K562 (cell line): ENCODE measurements at regions not wholly inside any gene's neighbourhood (a gene's known extent, or its start where the extent isn't known, plus 50 kb on each side); places are given as distances from the start of the nearest gene placed in this dataset.
A peak's percentile ranks its signal among the peaks of the same experiment; 100 is the strongest.

Experiments
- ATAC-seq: fragments of 200-7000 bp; cut with Tn5 transposase; 3 replicates; pipeline ENCODE4 v1.9.1; 2020; ENCODE audit warnings: moderate library complexity
- BruUV-seq: library from RNA; stranded (reverse); fragments of 400-500 nt; replicated peaks from 2 replicates; lab custom pipeline; 2021; lab: Mats Ljungman, UMichigan
- CTCF ChIA-PET: fragments of 300-600 bp; formaldehyde crosslinking; extraction: SDS; loops from one replicate; lab custom pipeline; 2021; ENCODE audit warnings: low intra/inter-chr PET ratio; lab: Yijun Ruan, JAX
- POLR2A ChIA-PET: fragments of 300-600, 350-650 bp; sonication (Branson Sonifier 250); formaldehyde crosslinking; extraction: SDS; loops from one replicate; lab custom pipeline; 2021; ENCODE audit warnings: antibody characterized with exemption, inconsistent platforms; lab: Yijun Ruan, JAX
- DNase-seq, 4 experiments: peaks; one replicate each; pipeline versions ENCODE4 v3.0.0 to v3.0.0-alpha.2; 2011 to 2018; ENCODE audit warnings: low spot score in 3 of 4, mixed read lengths in 3 of 4; ENCODE audit errors: extremely low read depth in 1 of 4
- FAIRE-seq: peaks from 2 replicates; lab custom pipeline; 2011; peaks lifted over from hg19 to GRCh38; lab: Jason Lieb, UNC
- H2AFZ ChIP-seq: 2 replicates; pipeline ENCODE4 v1.6.0; 2011; ENCODE audit warnings: low read depth, low read length, control low read depth, inconsistent platforms
- H3K27ac ChIP-seq: fragments of 200-600 bp; 3 replicates; pipeline ENCODE4 v1.8.0; 2011; ENCODE audit warnings: low read depth, mild to moderate bottlenecking, control low read depth, inconsistent platforms, low read length, moderate library complexity, mixed read lengths; ENCODE audit errors: extremely low read depth
- H3K27me3 ChIP-seq, 2 experiments: fragments of 300-600 bp in 1 of 2; 2 replicates in 1 of 2; 3 replicates in 1 of 2; pipeline versions ENCODE4 v1.6.0 to v1.8.0; 2011; ENCODE audit warnings: inconsistent platforms in 2 of 2, low read length in 2 of 2, mild to moderate bottlenecking in 1 of 2, mixed read lengths in 1 of 2, moderate library complexity in 1 of 2; ENCODE audit not compliant: control insufficient read depth in 2 of 2, insufficient read depth in 2 of 2
- H3K36me3 ChIP-seq: fragments of 300-600 bp; 3 replicates; pipeline ENCODE4 v1.8.0; 2011; ENCODE audit warnings: mild to moderate bottlenecking, low read length, inconsistent platforms; ENCODE audit not compliant: control insufficient read depth, insufficient read depth
- H3K4me1 ChIP-seq, 2 experiments: fragments of 200-600 bp in 1 of 2; replicated peaks in 1 of 2; 2 replicates in 1 of 2; 3 replicates in 1 of 2; pipeline versions ENCODE4 v1.5.1 to v1.8.0; 2011; ENCODE audit warnings: inconsistent platforms in 2 of 2, low read length in 2 of 2, mild to moderate bottlenecking in 1 of 2, mixed read lengths in 1 of 2, moderate library complexity in 1 of 2; ENCODE audit not compliant: control insufficient read depth in 2 of 2, insufficient read depth in 2 of 2
- H3K4me2 ChIP-seq: 2 replicates; pipeline ENCODE4 v1.6.1; 2011; ENCODE audit warnings: low read length, control low read depth, inconsistent platforms, mixed read lengths; ENCODE audit not compliant: insufficient read depth
- H3K4me3 ChIP-seq: fragments of 200-600 bp; sonication (generic), shearing (Covaris generic); 2 replicates; pipeline ENCODE4 v1.5.1; 2016; ENCODE audit warnings: control low read depth, inconsistent platforms
- H3K79me2 ChIP-seq: fragments of 200-600 bp; 3 replicates; pipeline ENCODE4 v1.8.0; 2011; ENCODE audit warnings: low read length, inconsistent platforms; ENCODE audit not compliant: control insufficient read depth, insufficient read depth
- H3K9ac ChIP-seq, 2 experiments: 2 replicates each; pipeline versions ENCODE4 v1.6.0 to v1.6.1; 2011; ENCODE audit warnings: low read depth in 2 of 2, low read length in 2 of 2, control low read depth in 1 of 2, inconsistent platforms in 1 of 2, mild to moderate bottlenecking in 1 of 2, mixed read lengths in 1 of 2; ENCODE audit not compliant: insufficient read depth in 1 of 2
- H3K9me1 ChIP-seq: one replicate; pipeline ENCODE4 v1.6.0; 2011; ENCODE audit warnings: inconsistent platforms, mild to moderate bottlenecking, low read length, moderate library complexity; ENCODE audit not compliant: control insufficient read depth, insufficient read depth
- H3K9me3 ChIP-seq: replicated peaks from 2 replicates; pipeline ENCODE4 v1.5.1; 2011; ENCODE audit warnings: low read depth, low read length, inconsistent platforms; ENCODE audit not compliant: control insufficient read depth, insufficient read depth
- H4K20me1 ChIP-seq: replicated peaks from 2 replicates; pipeline ENCODE4 v1.6.1; 2011; ENCODE audit warnings: low read length, inconsistent platforms, mixed read lengths; ENCODE audit not compliant: control insufficient read depth, insufficient read depth
- CBX3 ChIP-seq, 2 experiments: IDR thresholded peaks; 1 replicate in 1 of 2; 2 replicates in 1 of 2; pipeline ENCODE4 v1.6.1; 2012; ENCODE audit warnings: inconsistent platforms in 2 of 2, low read length in 2 of 2, borderline replicate concordance in 1 of 2, control low read depth in 1 of 2
- CEBPG ChIP-seq, 3 experiments: fragments of 200-800 bp in 1 of 3; sonication (Bioruptor generic) in 1 of 3; sonication (generic) in 1 of 3; formaldehyde crosslinking in 1 of 3; IDR thresholded peaks in 2 of 3; conservative IDR thresholded peaks in 1 of 3; 2 replicates each; pipeline versions ENCODE4 v1.6.1 to v1.8.0; 2016 to 2022; ENCODE audit warnings: missing compliant biosample characterization in 2 of 3, missing genetic modification characterization in 2 of 3, mild to moderate bottlenecking in 1 of 3, missing genetic modification reagents in 1 of 3
- ZMIZ1 ChIP-seq, 2 experiments: fragments of 150-350 bp in 1 of 2; IDR thresholded peaks; 2 replicates each; pipeline ENCODE4 v1.6.1; 2012 to 2016; ENCODE audit warnings: low read depth in 2 of 2, low read length in 2 of 2, mild to moderate bottlenecking in 1 of 2, moderate library complexity in 1 of 2
- WGBS: fragments of 100-300 bp; shearing (Covaris generic); methylation state at CpG from one replicate; pipeline ENCODE4 v1.1.6; 2016; ENCODE audit warnings: low coverage, mixed read lengths; ENCODE audit not compliant: insufficient coverage; ENCODE audit errors: missing lambda C conversion rate; 5-methylcytosine and 5-hydroxymethylcytosine counted together
- in situ Hi-C: fragments of 300-500 bp; cut with MboI; formaldehyde crosslinking; loops from 4 replicates; pipeline ENCODE4 v1.15.0; 2018; ENCODE audit warnings: inconsistent platforms, mixed read lengths
- intact Hi-C: fragments of 100-400 bp; cut with micrococcal nuclease; formaldehyde crosslinking; loops from 2 replicates; pipeline ENCODE4 v1.14.2; 2022
- TF ChIP-seq, protein P1 (sequence below): sonication (generic); formaldehyde crosslinking; IDR thresholded peaks from 2 replicates; pipeline ENCODE4 v1.9.0; 2022; ENCODE audit warnings: mild to moderate bottlenecking, missing genetic modification reagents

DNA sequence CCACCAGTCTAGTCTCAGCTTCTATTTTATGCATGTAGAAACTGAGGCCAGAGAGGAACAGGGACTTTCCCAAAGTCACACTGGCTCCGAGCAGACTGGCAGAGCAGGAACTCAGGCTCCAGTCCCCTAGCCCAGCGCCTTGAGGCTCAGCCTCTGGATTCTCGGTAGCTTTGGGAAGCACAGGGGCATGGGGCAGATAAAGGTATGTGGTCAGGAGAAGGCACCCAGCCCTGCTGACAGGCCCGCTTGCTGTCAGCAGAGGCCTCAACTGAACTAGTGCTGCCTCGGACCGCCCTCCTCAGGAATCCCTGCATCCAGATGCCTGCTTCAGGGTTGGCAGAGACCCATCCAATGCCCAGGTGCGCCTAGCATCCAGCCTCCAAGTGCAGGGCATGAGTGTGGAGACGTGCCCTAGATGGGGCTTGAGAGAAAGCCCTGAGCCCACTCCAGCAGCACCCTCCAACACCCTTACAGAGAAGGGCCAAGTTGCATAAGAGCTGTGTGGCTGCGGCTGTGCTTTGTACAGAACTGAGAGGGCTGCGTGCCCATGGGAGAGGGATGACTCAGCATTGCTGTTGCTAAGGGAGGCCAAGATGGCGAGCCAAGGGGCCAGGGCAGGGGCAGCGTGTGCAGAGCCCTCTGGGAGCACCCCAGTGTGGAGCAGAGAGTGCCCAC is 168.6 kb downstream of the MACROH2A1 start (continued):
- TF ChIP-seq CEBPG (CRISPR knock-in tag; IDR thresholded peaks at IDR 0.05) (no peak), CEBPG (tag; conservative IDR thresholded peaks at IDR 0.05 in 1 of 2, IDR thresholded peaks at IDR 0.05 in 1 of 2) (0 out of 4 replicates have a peak, but pooled peaks of 1 of the 2 experiments have one; percentile 33)
- TF ChIP-seq, protein P1, sequence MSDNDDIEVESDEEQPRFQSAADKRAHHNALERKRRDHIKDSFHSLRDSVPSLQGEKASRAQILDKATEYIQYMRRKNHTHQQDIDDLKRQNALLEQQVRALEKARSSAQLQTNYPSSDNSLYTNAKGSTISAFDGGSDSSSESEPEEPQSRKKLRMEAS (CRISPR knock-in tag): no peak

DNA sequence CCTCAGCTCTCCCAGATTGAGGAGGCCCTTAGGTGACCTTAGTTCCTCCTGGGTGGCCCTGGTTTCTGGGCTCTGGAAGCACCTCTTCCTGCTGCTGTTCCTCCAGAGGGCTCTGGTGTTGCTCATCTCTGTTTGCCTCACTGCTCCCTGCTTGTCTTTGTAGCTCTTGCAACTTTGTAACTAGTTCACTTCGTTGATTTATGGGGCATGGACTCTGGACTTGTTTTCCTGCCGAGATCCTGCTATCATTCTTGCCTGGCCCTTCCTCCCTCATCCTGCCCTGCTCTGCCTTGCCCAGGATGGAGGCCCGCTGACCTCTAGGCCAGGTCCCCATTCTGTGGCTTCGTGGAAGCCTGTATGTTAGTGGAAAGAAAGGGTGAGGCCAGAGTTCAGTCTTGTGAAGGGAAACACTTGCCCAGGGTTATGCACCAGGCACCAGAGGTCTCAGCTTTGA is 169.3 kb downstream of the MACROH2A1 start:
- no peak overlapping the region for H3K27ac ChIP-seq
- ChIA-PET CTCF (no interaction called here), POLR2A (interaction anchor here (0.6 to 1.6 kb wide), 5 partner anchors 10 to 37 kb away, joined by 3 to 5 read pairs (median 3); no protein-coding TSS in a partner anchor)
- DNase-seq (no peak), ATAC-seq (no peak), FAIRE-seq (no peak)
- peak in 1 of 2 experiments; percentile 56; a peak in 1 of 3 replicates for TF ChIP-seq CBX3 (IDR thresholded peaks at IDR 0.05; ENCODE audit: borderline replicate concordance in 1 of 2, low read length in 2 of 2)
- no peak for TF ChIP-seq ZMIZ1 (IDR thresholded peaks at IDR 0.05; ENCODE audit: low read depth in 2 of 2, low read length in 2 of 2)
- H2AFZ ChIP-seq: no peak overlapping the region
- H3K4me3 ChIP-seq: no peak overlapping the region
- H3K9me1 ChIP-seq: peaks cover 3% of the 10 kb centered on the region
- H3K27me3 ChIP-seq: peaks cover 0 to 5% of the 10 kb centered on the region in 2 experiments; a peak in 1 of 5 replicates
- intact Hi-C loops (no loop called here), in situ Hi-C loops (no loop called here)
- peaks cover 20 to 22% of the 10 kb centered on the region in 2 experiments for H3K4me1 ChIP-seq
- H3K36me3 ChIP-seq: no peaks in the 10 kb centered on the region
- H3K4me2 ChIP-seq: no peak overlapping the region
- BruUV-seq: no TSS peak
- no peak overlapping the region for H3K9ac ChIP-seq
- H3K79me2 ChIP-seq: no peaks in the 10 kb centered on the region
- H3K9me3 ChIP-seq: no peaks in the 10 kb centered on the region
- no peaks in the 10 kb centered on the region for H4K20me1 ChIP-seq
- WGBS: 24% methylated on average over 4 of the region's 4 CpGs
